ENCODE measurements at regions not wholly inside any gene's neighbourhood (a gene's known extent, or its start where the extent isn't known, plus 50 kb on each side); places are given as distances from the start of the nearest gene placed in this dataset.

- H3K27me3 ChIP-seq (ENCODE audit: control insufficient read depth in 1 of 2, insufficient read depth in 2 of 2, low read length in 2 of 2) = peaks cover 0 to 16% of the 10 kb centered on the region in 2 experiments; a peak in 3 of 5 replicates
- 6% methylated on average over 5 of the region's 6 CpGs for WGBS (ENCODE audit: low lambda C conversion rate)
- no peaks in the 10 kb centered on the region for H3K9me3 ChIP-seq (ENCODE audit: low read length)
- no peaks in the 10 kb centered on the region for H3K36me3 ChIP-seq (replicated peaks in 1 of 2; ENCODE audit: control insufficient read depth in 1 of 2, insufficient read depth in 2 of 2, low read length in 2 of 2)
- no peaks in the 10 kb centered on the region for H3K4me1 ChIP-seq (ENCODE audit: insufficient read depth, low read length)
- FAIRE-seq (no peak), ATAC-seq (no peak), DNase-seq (ENCODE audit: low spot score) (no peak)
- intact Hi-C loops (cut with micrococcal nuclease; ENCODE audit: unreplicated experiment) = no loop called here
- POLR2A ChIA-PET = no interaction called here
- H3K9ac ChIP-seq (ENCODE audit: insufficient read depth, low read depth, low read length) = no peak overlapping the region
- H3K4me2 ChIP-seq (ENCODE audit: low read depth, low read length) = no peak overlapping the region
- no peak overlapping the region for H3K4me3 ChIP-seq (replicated peaks in 1 of 3; ENCODE audit: insufficient read depth in 1 of 3, low read depth in 2 of 3, low read length in 3 of 3)
- CTCF ChIA-PET (ENCODE audit: low intra/inter-chr PET ratio, low total read pairs) = no interaction called here
- no peak overlapping the region for H2AFZ ChIP-seq (ENCODE audit: low read length)
- BruUV-seq (replicated peaks) = no TSS peak
- no peak overlapping the region for H3K27ac ChIP-seq (ENCODE audit: extremely low read length, insufficient read depth, low read length)
- no peaks in the 10 kb centered on the region for H4K20me1 ChIP-seq (ENCODE audit: insufficient read depth, low read length)
- no peak for TF ChIP-seq BRCA1 (CRISPR knock-in tag; IDR thresholded peaks at IDR 0.05)
- no peak for TF ChIP-seq JDP2 (CRISPR knock-in tag; IDR thresholded peaks at IDR 0.05; ENCODE audit: borderline replicate concordance)
- TF ChIP-seq, protein P1, sequence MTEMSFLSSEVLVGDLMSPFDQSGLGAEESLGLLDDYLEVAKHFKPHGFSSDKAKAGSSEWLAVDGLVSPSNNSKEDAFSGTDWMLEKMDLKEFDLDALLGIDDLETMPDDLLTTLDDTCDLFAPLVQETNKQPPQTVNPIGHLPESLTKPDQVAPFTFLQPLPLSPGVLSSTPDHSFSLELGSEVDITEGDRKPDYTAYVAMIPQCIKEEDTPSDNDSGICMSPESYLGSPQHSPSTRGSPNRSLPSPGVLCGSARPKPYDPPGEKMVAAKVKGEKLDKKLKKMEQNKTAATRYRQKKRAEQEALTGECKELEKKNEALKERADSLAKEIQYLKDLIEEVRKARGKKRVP (CRISPR knock-in tag; IDR thresholded peaks at IDR 0.05) = no peak
- TF ChIP-seq ZFP36 (IDR thresholded peaks at IDR 0.05; ENCODE audit: borderline replicate concordance, low read depth, low read length, partially characterized antibody) = no peak
- TF ChIP-seq RERE (CRISPR knock-in tag; IDR thresholded peaks at IDR 0.05; ENCODE audit: low read depth) = no peak
- no peak for TF ChIP-seq YEATS4 (CRISPR knock-in tag; IDR thresholded peaks at IDR 0.05; ENCODE audit: borderline replicate concordance)
- TF ChIP-seq XBP1 (CRISPR knock-in tag; IDR thresholded peaks at IDR 0.05) = no peak
- no peak for TF ChIP-seq SNAPC2 (CRISPR knock-in tag; IDR thresholded peaks at IDR 0.05)
- TF ChIP-seq NBN (conservative IDR thresholded peaks at IDR 0.05) = no peak
- in situ Hi-C loops (cut with HindIII; ENCODE audit: extremely low pct_ligation_motif_present, low pct_unique_long_range_greater_than_20kb) = no loop called here
- H3K79me2 ChIP-seq (ENCODE audit: insufficient read depth, low read length) = no peaks in the 10 kb centered on the region
These were observed 65.5 kb upstream of the SMIM23 start for GRCh38 chr5:171720086-171720485.

All from HepG2 (cell line).